Right lobe of liver (tissue), 4 donors: ENCODE measurements at regions not wholly inside any gene's neighbourhood (a gene's known extent, or its start where the extent isn't known, plus 50 kb on each side); places are given as distances from the start of the nearest gene placed in this dataset.

Source experiments
- POLR2A ChIP-seq: fragments of 450-650 bp; IDR thresholded peaks from one replicate; pipeline ENCODE4 v1.6.1; 2017; ENCODE audit warnings: antibody characterized with exemption, mild to moderate bottlenecking
- TF ChIP-seq, protein P1 (sequence below), 4 donors: fragments of 200-600 bp in 3 of 4; fragments of 450-650 bp in 1 of 4; IDR thresholded peaks; one replicate each; pipeline versions ENCODE4 v1.5.1 to v1.8.0; 2016 to 2022; ENCODE audit warnings: antibody characterized with exemption in 4 of 4, mild to moderate bottlenecking in 2 of 4
- donor health status: DM: no; HTN: no; CAD: no.
- donor health status: DM: no; HTN: no; CAD: no.
- donor health status: DM: no; HTN: yes; CAD: no.

DNA sequence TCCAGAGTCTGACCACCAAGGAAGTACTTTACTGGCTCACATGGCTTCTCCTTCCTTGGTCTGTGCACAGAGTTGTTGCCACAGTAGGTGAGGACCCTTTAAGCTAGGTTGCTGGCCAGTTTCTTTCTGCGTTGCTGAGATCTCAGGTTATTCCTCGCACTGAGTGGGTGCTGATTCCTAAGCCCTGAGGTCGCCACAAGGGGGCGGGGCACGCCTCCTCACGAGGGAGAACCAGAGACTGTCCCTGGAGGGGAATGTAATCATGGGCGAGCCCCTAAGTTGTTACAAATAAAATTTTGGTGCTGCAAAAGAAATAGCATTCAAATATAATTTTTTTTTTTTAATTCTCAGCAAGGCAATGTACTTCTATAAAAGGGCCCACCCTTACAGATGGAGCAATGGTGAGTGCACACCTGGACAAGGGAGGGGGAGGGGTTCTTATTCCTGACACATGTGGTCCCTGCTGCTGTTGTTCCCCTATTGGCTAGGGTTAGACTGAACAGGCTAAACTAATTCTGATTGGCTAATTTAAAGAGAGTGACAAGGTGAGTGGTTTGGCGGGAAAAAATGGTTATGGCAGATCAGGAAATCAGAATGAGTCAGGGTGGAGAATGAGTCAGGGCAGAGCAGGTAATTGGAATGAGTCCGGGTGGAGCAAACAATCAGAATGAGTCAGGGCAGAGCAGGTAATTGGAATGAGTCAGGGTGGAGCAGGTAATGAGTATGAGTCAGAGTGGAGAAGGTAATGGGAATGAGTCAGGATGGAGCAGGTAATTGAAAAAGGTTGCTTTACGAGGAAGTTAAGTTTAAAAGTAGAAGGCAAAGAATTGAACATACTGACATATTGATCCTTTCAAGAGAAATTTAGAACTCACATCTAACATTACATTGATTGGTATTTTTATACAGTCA is 107.5 kb downstream of the VSIG4 start:
- TF ChIP-seq, protein P1, sequence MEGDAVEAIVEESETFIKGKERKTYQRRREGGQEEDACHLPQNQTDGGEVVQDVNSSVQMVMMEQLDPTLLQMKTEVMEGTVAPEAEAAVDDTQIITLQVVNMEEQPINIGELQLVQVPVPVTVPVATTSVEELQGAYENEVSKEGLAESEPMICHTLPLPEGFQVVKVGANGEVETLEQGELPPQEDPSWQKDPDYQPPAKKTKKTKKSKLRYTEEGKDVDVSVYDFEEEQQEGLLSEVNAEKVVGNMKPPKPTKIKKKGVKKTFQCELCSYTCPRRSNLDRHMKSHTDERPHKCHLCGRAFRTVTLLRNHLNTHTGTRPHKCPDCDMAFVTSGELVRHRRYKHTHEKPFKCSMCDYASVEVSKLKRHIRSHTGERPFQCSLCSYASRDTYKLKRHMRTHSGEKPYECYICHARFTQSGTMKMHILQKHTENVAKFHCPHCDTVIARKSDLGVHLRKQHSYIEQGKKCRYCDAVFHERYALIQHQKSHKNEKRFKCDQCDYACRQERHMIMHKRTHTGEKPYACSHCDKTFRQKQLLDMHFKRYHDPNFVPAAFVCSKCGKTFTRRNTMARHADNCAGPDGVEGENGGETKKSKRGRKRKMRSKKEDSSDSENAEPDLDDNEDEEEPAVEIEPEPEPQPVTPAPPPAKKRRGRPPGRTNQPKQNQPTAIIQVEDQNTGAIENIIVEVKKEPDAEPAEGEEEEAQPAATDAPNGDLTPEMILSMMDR (IDR thresholded peaks at IDR 0.05) = no peak
- TF ChIP-seq POLR2A = no peak
